Panc1 (cell line): ENCODE measurements at regions not wholly inside any gene's neighbourhood (a gene's known extent, or its start where the extent isn't known, plus 50 kb on each side); places are given as distances from the start of the nearest gene placed in this dataset.

Experiments
- ATAC-seq: fragments of 200-7000 bp; cut with Tn5 transposase; 2 replicates; pipeline ENCODE4 v1.9.1; 2020; ENCODE audit warnings: mild to moderate bottlenecking, moderate library complexity
- BruUV-seq: library from RNA; stranded (reverse); fragments of 400-500 nt; replicated peaks from 2 replicates; lab custom pipeline; 2021; lab: Mats Ljungman, UMichigan
- CTCF ChIA-PET: fragments of 300-600 bp; sonication (Branson Sonifier 250); formaldehyde crosslinking; loops from one replicate; lab custom pipeline; 2022; ENCODE audit warnings: antibody characterized with exemption; lab: Charles Lee
- POLR2A ChIA-PET: fragments of 300-600 bp; sonication (Branson Sonifier 250); formaldehyde crosslinking; loops from one replicate; lab custom pipeline; 2022; ENCODE audit warnings: antibody characterized with exemption; lab: Charles Lee
- DNase-seq: peaks from one replicate; pipeline ENCODE4 v3.0.0-alpha.2; 2010; ENCODE audit warnings: low read depth, low spot score
- H3K27ac ChIP-seq: 2 replicates; pipeline ENCODE4 v1.5.1; 2011; ENCODE audit warnings: mild to moderate bottlenecking, low read length, inconsistent platforms
- H3K27me3 ChIP-seq: fragments of 200-500 bp; sonication (Bioruptor generic); 2 replicates; pipeline ENCODE4 v1.6.0; 2014; ENCODE audit warnings: low read length, inconsistent platforms; ENCODE audit not compliant: control insufficient read depth, insufficient read depth
- H3K36me3 ChIP-seq: fragments of 200-500 bp; sonication (Bioruptor generic); 2 replicates; pipeline ENCODE4 v1.5.1; 2014; ENCODE audit warnings: inconsistent platforms, mild to moderate bottlenecking, low read length, moderate library complexity; ENCODE audit not compliant: control insufficient read depth, insufficient read depth
- H3K4me1 ChIP-seq: 2 replicates; pipeline ENCODE4 v1.5.1; 2011; ENCODE audit warnings: inconsistent platforms, mild to moderate bottlenecking, low read length, moderate library complexity; ENCODE audit not compliant: control insufficient read depth, insufficient read depth
- H3K4me3 ChIP-seq, 2 experiments: 2 replicates each; pipeline ENCODE4 v1.5.1; 2011 to 2012; ENCODE audit warnings: low read depth in 2 of 2, low read length in 2 of 2, mild to moderate bottlenecking in 2 of 2, inconsistent platforms in 1 of 2, moderate library complexity in 1 of 2
- H3K9me3 ChIP-seq: fragments of 200-500 bp; sonication (Bioruptor generic); 2 replicates; pipeline ENCODE4 v1.5.1; 2014; ENCODE audit warnings: low read depth, mild to moderate bottlenecking, inconsistent platforms, low read length, moderate library complexity; ENCODE audit not compliant: control insufficient read depth, insufficient read depth
- CTCF ChIP-seq: fragments of 450-650 bp; IDR thresholded peaks from 2 replicates; pipeline ENCODE4 v1.5.1; 2017; ENCODE audit warnings: mild to moderate bottlenecking
- POLR2AphosphoS5 ChIP-seq: IDR thresholded peaks from 2 replicates; pipeline ENCODE4 v1.6.1; 2012; ENCODE audit warnings: mild to moderate bottlenecking, low read depth, low read length, moderate library complexity
- SIN3A ChIP-seq: IDR thresholded peaks from 2 replicates; pipeline ENCODE4 v1.6.1; 2012; ENCODE audit warnings: low read depth, mild to moderate bottlenecking, low read length, moderate library complexity, borderline replicate concordance; ENCODE audit not compliant: insufficient read depth
- TCF7L2 ChIP-seq: IDR thresholded peaks from 2 replicates; pipeline ENCODE4 v1.6.1; 2011; ENCODE audit warnings: mild to moderate bottlenecking, low read depth, low read length, inconsistent platforms
- in situ Hi-C: cut with HindIII; loops from 2 replicates; pipeline ENCODE4 v1.10.0; 2016; ENCODE audit warnings: low sequenced_read_pairs, low pct_unique_long_range_greater_than_20kb
- intact Hi-C: fragments of 100-400 bp; cut with micrococcal nuclease; formaldehyde crosslinking; loops from one replicate; pipeline ENCODE4 v1.10.0; 2022; ENCODE audit not compliant: unreplicated experiment
- TF ChIP-seq, protein P1 (sequence below), 2 experiments: IDR thresholded peaks; 2 replicates each; pipeline ENCODE4 v1.6.1; 2011 to 2012; ENCODE audit warnings: low read depth in 2 of 2, control low read depth in 1 of 2, low read length in 1 of 2, mild to moderate bottlenecking in 1 of 2, moderate library complexity in 1 of 2; ENCODE audit not compliant: insufficient read depth in 1 of 2

- in situ Hi-C loops (no loop called here), intact Hi-C loops (no loop called here)
- no peaks in the 10 kb centered on the region for H3K9me3 ChIP-seq
- no peak overlapping the region for H3K27ac ChIP-seq
- ChIA-PET POLR2A (no interaction called here), CTCF (no interaction called here)
- ATAC-seq, result no peak
- no TSS peak for BruUV-seq
- peaks cover 13% of the 10 kb centered on the region; the same call in 1 of the 2 replicates for H3K27me3 ChIP-seq
- H3K36me3 ChIP-seq, result no peaks in the 10 kb centered on the region
- no peak for DNase-seq
- H3K4me3 ChIP-seq, result no peak overlapping the region
- TF ChIP-seq, protein P1, sequence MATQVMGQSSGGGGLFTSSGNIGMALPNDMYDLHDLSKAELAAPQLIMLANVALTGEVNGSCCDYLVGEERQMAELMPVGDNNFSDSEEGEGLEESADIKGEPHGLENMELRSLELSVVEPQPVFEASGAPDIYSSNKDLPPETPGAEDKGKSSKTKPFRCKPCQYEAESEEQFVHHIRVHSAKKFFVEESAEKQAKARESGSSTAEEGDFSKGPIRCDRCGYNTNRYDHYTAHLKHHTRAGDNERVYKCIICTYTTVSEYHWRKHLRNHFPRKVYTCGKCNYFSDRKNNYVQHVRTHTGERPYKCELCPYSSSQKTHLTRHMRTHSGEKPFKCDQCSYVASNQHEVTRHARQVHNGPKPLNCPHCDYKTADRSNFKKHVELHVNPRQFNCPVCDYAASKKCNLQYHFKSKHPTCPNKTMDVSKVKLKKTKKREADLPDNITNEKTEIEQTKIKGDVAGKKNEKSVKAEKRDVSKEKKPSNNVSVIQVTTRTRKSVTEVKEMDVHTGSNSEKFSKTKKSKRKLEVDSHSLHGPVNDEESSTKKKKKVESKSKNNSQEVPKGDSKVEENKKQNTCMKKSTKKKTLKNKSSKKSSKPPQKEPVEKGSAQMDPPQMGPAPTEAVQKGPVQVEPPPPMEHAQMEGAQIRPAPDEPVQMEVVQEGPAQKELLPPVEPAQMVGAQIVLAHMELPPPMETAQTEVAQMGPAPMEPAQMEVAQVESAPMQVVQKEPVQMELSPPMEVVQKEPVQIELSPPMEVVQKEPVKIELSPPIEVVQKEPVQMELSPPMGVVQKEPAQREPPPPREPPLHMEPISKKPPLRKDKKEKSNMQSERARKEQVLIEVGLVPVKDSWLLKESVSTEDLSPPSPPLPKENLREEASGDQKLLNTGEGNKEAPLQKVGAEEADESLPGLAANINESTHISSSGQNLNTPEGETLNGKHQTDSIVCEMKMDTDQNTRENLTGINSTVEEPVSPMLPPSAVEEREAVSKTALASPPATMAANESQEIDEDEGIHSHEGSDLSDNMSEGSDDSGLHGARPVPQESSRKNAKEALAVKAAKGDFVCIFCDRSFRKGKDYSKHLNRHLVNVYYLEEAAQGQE (IDR thresholded peaks at IDR 0.05; ENCODE audit: insufficient read depth in 1 of 2, low read depth in 2 of 2, low read length in 1 of 2), result no peak
- TF ChIP-seq SIN3A (no peak), CTCF (no peak), POLR2AphosphoS5 (no peak), TCF7L2 (no peak)
- no peaks in the 10 kb centered on the region for H3K4me1 ChIP-seq
Observed at GRCh38 chr1:230591678-230592077, 50.6 kb upstream of the COG2 start.

GRCh38 chr1:230589951-230590350 lies 52.3 kb upstream of the COG2 start:
- POLR2A ChIA-PET, result no interaction called here

More at GRCh38 chr1:230589951-230590350, 52.3 kb upstream of the COG2 start:
- no peak for TF ChIP-seq CTCF
- TF ChIP-seq, protein P1 (IDR thresholded peaks at IDR 0.05; ENCODE audit: insufficient read depth in 1 of 2, low read depth in 2 of 2, low read length in 1 of 2), result no peak
- TF ChIP-seq TCF7L2, result no peak
- no peak for TF ChIP-seq SIN3A
- TF ChIP-seq POLR2AphosphoS5, result no peak
- CTCF ChIA-PET, result no interaction called here
- DNase-seq (no peak), ATAC-seq (no peak)
- Histone ChIP-seq H3K36me3 (no peaks in the 10 kb centered on the region), H3K27me3 (peaks cover 9% of the 10 kb centered on the region; the same call in 1 of the 2 replicates), H3K4me1 (no peaks in the 10 kb centered on the region), H3K27ac (no peak overlapping the region), H3K4me3 (no peak overlapping the region), H3K9me3 (no peaks in the 10 kb centered on the region)
- intact Hi-C loops (no loop called here), in situ Hi-C loops (no loop called here)
- no TSS peak for BruUV-seq
